ENCODE measurements at regions not wholly inside any gene's neighbourhood (a gene's known extent, or its start where the extent isn't known, plus 50 kb on each side); places are given as distances from the start of the nearest gene placed in this dataset.

DNA sequence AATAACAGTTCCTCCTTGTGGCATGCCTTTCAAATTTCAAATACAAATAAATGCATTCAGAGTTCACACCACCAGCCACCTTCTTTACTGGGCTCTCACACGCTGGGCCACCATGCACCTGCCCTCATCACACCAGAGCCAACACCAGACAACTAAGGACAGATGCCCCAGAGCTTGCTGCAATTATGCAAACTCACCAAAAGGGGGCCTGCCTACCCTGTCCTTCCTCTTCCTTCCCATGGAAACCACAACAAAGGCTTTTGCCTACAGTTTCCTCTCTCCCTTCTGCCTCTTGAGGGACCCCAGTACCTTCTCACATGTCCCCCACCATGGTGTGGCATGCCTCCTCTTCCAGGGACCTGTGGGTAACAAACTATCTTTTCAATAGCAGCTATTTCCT lies 1333.9 kb upstream of the TENM3 start:
- no CpG with 5 or more reads among the region's 1 CpG for WGBS, 2 experiments (ENCODE audit: extremely low coverage in 2 of 2, insufficient read length in 1 of 2)
- H2BK20ac ChIP-seq (ENCODE audit: low read depth, low read length) = no peak overlapping the region
- H2BK120ac ChIP-seq (ENCODE audit: low read depth, low read length) = no peak overlapping the region
- no peaks in the 10 kb centered on the region for H3K9me3 ChIP-seq (ENCODE audit: control insufficient read depth, insufficient read depth, low read length)
- H4K5ac ChIP-seq (ENCODE audit: low read depth, low read length) = no peak overlapping the region
- no peak overlapping the region for H4K8ac ChIP-seq (ENCODE audit: low read depth in 2 of 2, low read length in 2 of 2)
- H3K4ac ChIP-seq (ENCODE audit: low read depth, low read length) = no peak overlapping the region
- H3K9me1 ChIP-seq (ENCODE audit: insufficient read depth, low read length) = no peaks in the 10 kb centered on the region
- H2BK5ac ChIP-seq (ENCODE audit: low read depth, low read length, poor library complexity, severe bottlenecking) = no peak overlapping the region
- H3K9ac ChIP-seq (ENCODE audit: low read depth, low read length) = no peak overlapping the region
- H4K20me1 ChIP-seq (ENCODE audit: insufficient read depth, low read length) = no peaks in the 10 kb centered on the region
- no peak overlapping the region for H2AK9ac ChIP-seq (replicated peaks; ENCODE audit: low read depth, low read length, poor library complexity)
- H3K4me2 ChIP-seq (ENCODE audit: low read depth, low read length) = no peak overlapping the region
- ATAC-seq (ENCODE audit: low read depth) (peak; percentile 37; the same call in 1 of the 2 replicates), DNase-seq (peak; percentile 22)
- H2AK5ac ChIP-seq (ENCODE audit: low read depth, low read length) = no peak overlapping the region
- no peak overlapping the region for H2AFZ ChIP-seq (replicated peaks; ENCODE audit: low read length, poor library complexity)
- no peaks in the 10 kb centered on the region for H3K4me1 ChIP-seq (ENCODE audit: control insufficient read depth, insufficient read depth, low read length)
- H3K79me1 ChIP-seq (ENCODE audit: low read depth in 1 of 2, low read length in 2 of 2) = no peaks in the 10 kb centered on the region
- intact Hi-C loops (cut with micrococcal nuclease) (loop anchor here (1.0 kb wide), 1 partner anchor 38 kb away; no protein-coding TSS in a partner anchor), in situ Hi-C loops (cut with MboI; ENCODE audit: low sequenced_read_pairs) (no loop called here), dilution Hi-C loops (cut with HindIII; ENCODE audit: low sequenced_read_pairs, unreplicated experiment) (no loop called here)
- no peak overlapping the region for H2BK15ac ChIP-seq (ENCODE audit: low read depth, low read length)
- no TSS peak for BruUV-seq (replicated peaks)
- H3K27me3 ChIP-seq (ENCODE audit: control insufficient read depth, insufficient read depth, low read length) = no peaks in the 10 kb centered on the region
- no peak overlapping the region for H3K4me3 ChIP-seq (ENCODE audit: insufficient read depth, low read depth, low read length)
- H3K27ac ChIP-seq (ENCODE audit: insufficient read depth, low read length) = no peak overlapping the region
- ChIA-PET POLR2A (ENCODE audit: unreplicated experiment) (no interaction called here), CTCF (no interaction called here)
- no peak overlapping the region for H3K56ac ChIP-seq (ENCODE audit: extremely low read depth, insufficient read depth, low read length)
- H3K23ac ChIP-seq (ENCODE audit: low read depth, low read length) = no peak overlapping the region
- TF ChIP-seq, protein P1, sequence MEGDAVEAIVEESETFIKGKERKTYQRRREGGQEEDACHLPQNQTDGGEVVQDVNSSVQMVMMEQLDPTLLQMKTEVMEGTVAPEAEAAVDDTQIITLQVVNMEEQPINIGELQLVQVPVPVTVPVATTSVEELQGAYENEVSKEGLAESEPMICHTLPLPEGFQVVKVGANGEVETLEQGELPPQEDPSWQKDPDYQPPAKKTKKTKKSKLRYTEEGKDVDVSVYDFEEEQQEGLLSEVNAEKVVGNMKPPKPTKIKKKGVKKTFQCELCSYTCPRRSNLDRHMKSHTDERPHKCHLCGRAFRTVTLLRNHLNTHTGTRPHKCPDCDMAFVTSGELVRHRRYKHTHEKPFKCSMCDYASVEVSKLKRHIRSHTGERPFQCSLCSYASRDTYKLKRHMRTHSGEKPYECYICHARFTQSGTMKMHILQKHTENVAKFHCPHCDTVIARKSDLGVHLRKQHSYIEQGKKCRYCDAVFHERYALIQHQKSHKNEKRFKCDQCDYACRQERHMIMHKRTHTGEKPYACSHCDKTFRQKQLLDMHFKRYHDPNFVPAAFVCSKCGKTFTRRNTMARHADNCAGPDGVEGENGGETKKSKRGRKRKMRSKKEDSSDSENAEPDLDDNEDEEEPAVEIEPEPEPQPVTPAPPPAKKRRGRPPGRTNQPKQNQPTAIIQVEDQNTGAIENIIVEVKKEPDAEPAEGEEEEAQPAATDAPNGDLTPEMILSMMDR (conservative IDR thresholded peaks at IDR 0.05; ENCODE audit: low read depth, low read length) = peak; percentile 38
- TF ChIP-seq RAD21 (IDR thresholded peaks at IDR 0.05; ENCODE audit: low read length) = peak; percentile 52
- TF ChIP-seq, protein P2, sequence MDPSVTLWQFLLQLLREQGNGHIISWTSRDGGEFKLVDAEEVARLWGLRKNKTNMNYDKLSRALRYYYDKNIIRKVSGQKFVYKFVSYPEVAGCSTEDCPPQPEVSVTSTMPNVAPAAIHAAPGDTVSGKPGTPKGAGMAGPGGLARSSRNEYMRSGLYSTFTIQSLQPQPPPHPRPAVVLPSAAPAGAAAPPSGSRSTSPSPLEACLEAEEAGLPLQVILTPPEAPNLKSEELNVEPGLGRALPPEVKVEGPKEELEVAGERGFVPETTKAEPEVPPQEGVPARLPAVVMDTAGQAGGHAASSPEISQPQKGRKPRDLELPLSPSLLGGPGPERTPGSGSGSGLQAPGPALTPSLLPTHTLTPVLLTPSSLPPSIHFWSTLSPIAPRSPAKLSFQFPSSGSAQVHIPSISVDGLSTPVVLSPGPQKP (IDR thresholded peaks at IDR 0.05; ENCODE audit: borderline replicate concordance, low read depth, low read length) = no peak
- no peak overlapping the region for H3K14ac ChIP-seq (replicated peaks; ENCODE audit: low read depth, low read length)
- H3K36me3 ChIP-seq (ENCODE audit: control insufficient read depth, insufficient read depth, low read length) = no peaks in the 10 kb centered on the region
- no peak overlapping the region for H4K91ac ChIP-seq (ENCODE audit: insufficient read depth, low read depth, low read length)
- no peak overlapping the region for H3K18ac ChIP-seq (ENCODE audit: low read depth, low read length)

Data from IMR-90 (cell line).